Progenitor cell of endocrine pancreas (in vitro differentiated cells): ENCODE measurements at regions not wholly inside any gene's neighbourhood (a gene's known extent, or its start where the extent isn't known, plus 50 kb on each side); places are given as distances from the start of the nearest gene placed in this dataset.

ENCODE experiments used
- DNase-seq: peaks from one replicate; pipeline ENCODE4 v3.0.0; 2021; ENCODE audit warnings: low spot score; ENCODE audit not compliant: unreplicated experiment
- H3K27ac Mint-ChIP-seq: 2 replicates; pipeline ENCODE4 v1.8.0; 2021; ENCODE audit warnings: mild to moderate bottlenecking, moderate library complexity, mixed read lengths
- H3K27me3 Mint-ChIP-seq: 2 replicates; pipeline ENCODE4 v1.8.0; 2021; ENCODE audit warnings: mixed read lengths
- H3K36me3 Mint-ChIP-seq: 2 replicates; pipeline ENCODE4 v1.8.0; 2022; ENCODE audit warnings: mixed read lengths; ENCODE audit not compliant: insufficient read depth
- H3K4me1 Mint-ChIP-seq: 2 replicates; pipeline ENCODE4 v1.8.0; 2021; ENCODE audit warnings: low read depth, mixed read lengths
- H3K4me3 Mint-ChIP-seq: 2 replicates; pipeline ENCODE4 v1.8.0; 2021; ENCODE audit warnings: low read depth, mild to moderate bottlenecking, moderate library complexity, mixed read lengths
- H3K9me3 Mint-ChIP-seq: 2 replicates; pipeline ENCODE4 v1.8.0; 2021; ENCODE audit warnings: low read depth, mixed read lengths
- TF ChIP-seq, protein P1 (sequence below): fragments of 200-600 bp; sonication (generic); IDR thresholded peaks from one replicate; pipeline ENCODE4 v1.5.0; 2021; ENCODE audit warnings: antibody characterized with exemption, mild to moderate bottlenecking; ENCODE audit not compliant: unreplicated experiment

DNA sequence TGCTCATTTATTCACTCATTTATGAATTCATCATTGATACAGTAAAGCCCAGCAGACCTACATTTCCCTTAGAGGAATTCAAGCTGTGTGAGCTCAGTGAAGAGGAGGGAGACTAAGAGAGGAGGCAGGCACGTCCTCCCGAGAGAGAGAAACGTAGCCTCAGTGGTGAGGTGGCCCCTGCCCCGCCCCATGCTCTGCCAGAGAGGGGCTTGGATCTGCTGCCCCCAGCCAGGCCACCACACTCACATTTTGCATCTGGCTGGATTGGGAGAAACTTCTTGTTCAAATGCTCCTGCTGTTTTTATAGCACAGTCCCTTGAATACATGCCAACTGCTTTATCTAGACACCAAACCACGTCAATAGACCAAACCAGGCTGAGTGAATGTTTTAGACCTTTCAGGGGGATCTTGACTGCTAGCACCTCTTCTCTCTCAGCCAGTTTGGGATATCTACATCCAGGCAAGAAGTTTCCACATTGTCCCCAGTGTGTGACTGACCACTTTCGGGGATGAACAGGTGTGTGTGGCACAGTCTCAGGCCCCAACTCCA lies 67.7 kb upstream of the AJAP1 start:
- peaks cover 43% of the 10 kb centered on the region for H3K27me3 Mint-ChIP-seq
- no peak overlapping the region for H3K4me3 Mint-ChIP-seq
- TF ChIP-seq, protein P1, sequence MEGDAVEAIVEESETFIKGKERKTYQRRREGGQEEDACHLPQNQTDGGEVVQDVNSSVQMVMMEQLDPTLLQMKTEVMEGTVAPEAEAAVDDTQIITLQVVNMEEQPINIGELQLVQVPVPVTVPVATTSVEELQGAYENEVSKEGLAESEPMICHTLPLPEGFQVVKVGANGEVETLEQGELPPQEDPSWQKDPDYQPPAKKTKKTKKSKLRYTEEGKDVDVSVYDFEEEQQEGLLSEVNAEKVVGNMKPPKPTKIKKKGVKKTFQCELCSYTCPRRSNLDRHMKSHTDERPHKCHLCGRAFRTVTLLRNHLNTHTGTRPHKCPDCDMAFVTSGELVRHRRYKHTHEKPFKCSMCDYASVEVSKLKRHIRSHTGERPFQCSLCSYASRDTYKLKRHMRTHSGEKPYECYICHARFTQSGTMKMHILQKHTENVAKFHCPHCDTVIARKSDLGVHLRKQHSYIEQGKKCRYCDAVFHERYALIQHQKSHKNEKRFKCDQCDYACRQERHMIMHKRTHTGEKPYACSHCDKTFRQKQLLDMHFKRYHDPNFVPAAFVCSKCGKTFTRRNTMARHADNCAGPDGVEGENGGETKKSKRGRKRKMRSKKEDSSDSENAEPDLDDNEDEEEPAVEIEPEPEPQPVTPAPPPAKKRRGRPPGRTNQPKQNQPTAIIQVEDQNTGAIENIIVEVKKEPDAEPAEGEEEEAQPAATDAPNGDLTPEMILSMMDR, result no peak
- no peak overlapping the region for H3K27ac Mint-ChIP-seq
- H3K4me1 Mint-ChIP-seq, result no peaks in the 10 kb centered on the region
- H3K9me3 Mint-ChIP-seq, result no peaks in the 10 kb centered on the region
- H3K36me3 Mint-ChIP-seq, result no peaks in the 10 kb centered on the region
- DNase-seq, result no peak

DNA sequence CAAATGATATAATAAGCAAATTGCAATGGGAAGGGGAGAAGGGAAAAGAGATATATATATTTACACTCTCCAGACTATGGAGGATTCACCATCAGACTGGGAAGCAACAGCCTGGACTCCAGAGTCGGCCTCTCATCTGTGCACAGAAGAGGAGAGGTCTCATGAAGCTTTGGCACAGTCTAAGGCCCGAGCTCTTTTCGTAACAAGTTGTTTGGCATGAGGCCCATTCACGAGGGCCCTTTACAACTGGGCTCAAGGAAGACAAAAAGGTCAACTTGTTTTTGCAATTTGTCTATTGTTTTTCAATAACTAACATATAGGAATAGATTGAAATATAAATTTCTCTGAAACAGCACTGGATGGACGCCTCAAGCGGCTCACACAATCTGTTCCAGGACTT lies 66.7 kb upstream of the AJAP1 start:
- Mint-ChIP-seq H3K4me3 (no peak overlapping the region), H3K27ac (no peak overlapping the region), H3K27me3 (peaks cover 42% of the 10 kb centered on the region), H3K4me1 (no peaks in the 10 kb centered on the region), H3K9me3 (no peaks in the 10 kb centered on the region), H3K36me3 (no peaks in the 10 kb centered on the region)
- no peak for DNase-seq
- TF ChIP-seq, protein P1, result no peak

DNA sequence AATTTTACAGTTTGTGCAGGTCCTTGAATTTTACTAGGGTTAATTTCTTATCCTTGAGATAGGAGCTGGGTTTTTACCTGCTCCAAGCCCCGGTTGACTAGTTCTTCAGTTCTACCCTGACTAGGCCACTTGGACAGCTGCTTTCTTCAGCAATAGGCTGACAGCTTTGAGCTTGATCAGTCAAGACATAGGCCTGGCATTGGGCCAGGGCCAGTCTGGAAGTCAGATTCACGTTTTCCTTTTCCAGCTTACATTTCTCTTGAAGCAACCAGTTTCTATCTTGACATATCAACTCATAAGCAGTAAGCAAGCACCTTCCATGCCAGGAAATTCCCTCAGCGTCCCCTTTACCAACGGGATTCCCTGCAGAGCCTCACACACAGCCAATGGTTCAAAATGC lies 63.7 kb upstream of the AJAP1 start:
- no peaks in the 10 kb centered on the region for H3K36me3 Mint-ChIP-seq
- no peak for DNase-seq
- no peak overlapping the region for H3K4me3 Mint-ChIP-seq
- H3K9me3 Mint-ChIP-seq, result no peaks in the 10 kb centered on the region
- TF ChIP-seq, protein P1, result no peak
- H3K4me1 Mint-ChIP-seq, result no peaks in the 10 kb centered on the region
- H3K27ac Mint-ChIP-seq, result no peak overlapping the region
- peaks cover 18% of the 10 kb centered on the region for H3K27me3 Mint-ChIP-seq

DNA sequence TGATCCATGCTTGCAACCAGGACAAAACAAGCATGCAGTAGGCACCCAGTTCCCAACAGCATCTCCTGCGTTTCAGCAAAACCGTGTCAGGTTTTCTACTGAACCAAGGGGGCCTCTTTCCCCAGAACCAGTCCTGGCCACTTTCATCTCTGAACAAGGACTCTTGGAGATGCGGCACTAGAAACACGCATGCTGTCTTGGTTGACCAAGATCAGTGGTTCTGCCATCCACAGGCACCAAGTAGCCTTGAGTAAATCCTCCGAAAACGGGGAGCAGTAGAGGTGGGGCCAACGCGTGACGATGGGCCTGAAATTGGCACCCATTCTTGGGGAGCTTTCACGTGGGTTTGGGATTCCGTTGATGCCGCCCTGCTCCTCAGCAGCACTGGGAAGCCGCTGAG lies 62.5 kb upstream of the AJAP1 start:
- no peak overlapping the region for H3K4me3 Mint-ChIP-seq
- no peak for DNase-seq
- no peak overlapping the region for H3K27ac Mint-ChIP-seq
- no peaks in the 10 kb centered on the region for H3K4me1 Mint-ChIP-seq
- no peaks in the 10 kb centered on the region for H3K36me3 Mint-ChIP-seq
- no peaks in the 10 kb centered on the region for H3K9me3 Mint-ChIP-seq
- H3K27me3 Mint-ChIP-seq, result peaks cover 6% of the 10 kb centered on the region
- TF ChIP-seq, protein P1, result no peak

DNA sequence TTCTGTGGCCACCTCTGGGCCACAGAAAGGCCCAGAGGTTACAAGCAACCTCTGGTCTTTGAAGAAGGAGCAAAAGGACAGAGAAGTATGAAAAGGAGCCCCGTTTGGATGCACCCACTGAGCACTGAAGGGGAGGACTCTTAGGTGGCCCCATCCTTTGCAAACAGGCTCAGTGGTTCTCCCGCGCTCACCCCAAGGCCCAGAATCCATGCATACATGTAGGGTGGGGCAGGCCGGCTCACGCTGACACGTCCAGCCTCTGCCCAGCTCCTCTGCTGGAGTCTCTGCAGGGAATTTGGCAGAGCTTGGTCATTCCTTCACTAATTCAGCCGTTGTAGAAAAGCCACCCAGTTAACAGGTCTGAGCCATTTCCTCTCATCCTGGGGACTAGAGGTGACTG lies 61.3 kb upstream of the AJAP1 start:
- no peaks in the 10 kb centered on the region for H3K9me3 Mint-ChIP-seq
- H3K27ac Mint-ChIP-seq, result no peak overlapping the region
- H3K4me3 Mint-ChIP-seq, result no peak overlapping the region
- no peak for DNase-seq
- peaks cover 3% of the 10 kb centered on the region for H3K27me3 Mint-ChIP-seq
- TF ChIP-seq, protein P1, result no peak
- no peaks in the 10 kb centered on the region for H3K4me1 Mint-ChIP-seq
- no peaks in the 10 kb centered on the region for H3K36me3 Mint-ChIP-seq
